NCI-H2081 (cell line): ENCODE measurements at regions not wholly inside any gene's neighbourhood (a gene's known extent, or its start where the extent isn't known, plus 50 kb on each side); places are given as distances from the start of the nearest gene placed in this dataset.

Experiments used
- DNase-seq, 2 experiments: peaks; one replicate each; lab custom pipeline; 2025; lab: John Stamatoyannopoulos, UW

DNA sequence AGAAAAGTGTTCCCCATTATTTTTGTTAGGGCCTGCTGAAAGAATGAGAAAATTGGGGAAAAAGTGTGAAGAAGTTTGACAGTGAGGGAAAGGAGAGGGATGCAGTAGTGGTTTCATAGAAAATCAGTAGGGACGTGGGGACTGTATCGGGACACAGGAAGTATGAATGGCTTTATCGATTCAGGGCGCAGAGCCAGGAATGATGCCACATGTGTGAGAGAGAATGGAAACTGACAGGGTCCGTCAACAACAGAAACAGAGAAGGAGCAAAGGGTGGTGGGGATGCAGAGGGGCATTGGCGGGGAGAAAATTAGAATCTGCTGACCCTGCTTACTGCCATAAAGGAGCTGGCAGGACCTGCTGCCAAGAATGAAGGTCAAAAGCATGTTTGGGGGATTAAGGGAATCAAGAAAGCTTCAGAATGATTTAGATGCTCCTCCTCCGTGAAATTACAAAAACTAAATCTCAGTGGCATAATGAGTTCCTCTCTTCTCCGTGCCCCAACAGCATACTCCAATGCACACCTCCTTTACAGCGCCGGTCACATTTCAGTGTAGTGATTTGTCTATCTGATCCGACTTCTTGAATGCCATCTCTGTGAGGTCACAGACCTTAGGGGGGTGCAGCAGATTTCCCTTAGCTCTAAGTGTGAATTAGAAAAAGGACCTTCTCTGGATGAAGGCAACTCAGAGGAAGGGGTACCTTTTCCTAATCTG is 92.6 kb downstream of the EMP1 start:
- no peak for DNase-seq

DNA sequence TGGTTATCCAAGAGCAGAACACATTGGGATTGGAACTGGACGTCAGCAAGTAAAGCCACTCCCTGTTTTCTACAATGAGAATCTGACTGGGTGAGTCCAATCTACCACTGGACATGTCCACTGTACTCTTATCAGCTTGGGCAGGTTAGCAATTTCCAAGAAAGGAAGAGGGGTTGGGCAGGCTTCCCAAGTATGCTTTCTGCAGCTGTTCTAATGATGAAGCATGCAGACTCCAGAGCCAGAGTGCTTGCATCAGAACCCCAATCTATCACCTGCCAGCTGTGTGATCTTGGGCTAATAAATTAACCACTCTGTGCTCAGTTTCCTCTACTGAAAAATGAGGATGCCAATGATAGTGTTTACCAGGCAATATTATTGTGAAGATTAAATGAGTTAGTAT is 92.0 kb downstream of the EMP1 start:
- DNase-seq = no peak

DNA sequence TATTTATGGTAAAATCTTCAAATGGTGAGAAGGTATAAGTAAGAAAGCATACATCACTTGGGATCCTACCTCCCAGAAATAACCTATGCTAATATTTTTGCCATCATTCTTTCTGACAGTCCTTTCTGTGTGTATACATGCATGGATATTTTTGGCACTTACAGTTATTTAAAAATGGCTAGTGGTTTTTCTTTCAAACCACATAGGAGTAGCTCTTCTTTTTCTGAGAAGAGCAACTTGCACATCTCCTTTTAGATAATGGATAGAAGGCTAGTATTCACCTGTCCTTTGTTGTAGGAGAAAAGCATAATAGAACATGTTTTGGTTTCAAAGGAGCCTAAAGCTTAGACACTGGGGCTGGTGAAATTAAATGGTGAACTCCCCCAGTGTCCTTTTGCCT is 87.3 kb downstream of the EMP1 start:
- no peak for DNase-seq

DNA sequence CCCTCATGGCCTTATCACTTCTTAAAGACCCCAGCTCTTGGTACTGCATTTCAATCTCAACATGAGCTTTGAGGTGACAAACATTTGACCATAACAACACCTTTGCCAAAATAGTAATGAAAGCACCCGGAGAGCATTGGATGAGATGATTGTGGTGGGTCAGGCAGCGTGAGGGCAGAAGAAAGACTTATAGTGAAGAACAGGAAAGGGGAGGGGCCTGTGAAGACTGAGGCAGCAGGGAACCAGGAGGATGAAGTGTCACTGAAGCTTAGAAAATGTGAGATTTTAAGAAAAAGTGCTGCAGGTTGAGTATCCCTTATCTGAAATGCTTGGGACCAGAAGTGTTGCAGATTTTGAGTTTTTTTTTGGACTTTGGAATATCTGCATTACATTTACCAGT is 86.3 kb downstream of the EMP1 start:
- no peak for DNase-seq

DNA sequence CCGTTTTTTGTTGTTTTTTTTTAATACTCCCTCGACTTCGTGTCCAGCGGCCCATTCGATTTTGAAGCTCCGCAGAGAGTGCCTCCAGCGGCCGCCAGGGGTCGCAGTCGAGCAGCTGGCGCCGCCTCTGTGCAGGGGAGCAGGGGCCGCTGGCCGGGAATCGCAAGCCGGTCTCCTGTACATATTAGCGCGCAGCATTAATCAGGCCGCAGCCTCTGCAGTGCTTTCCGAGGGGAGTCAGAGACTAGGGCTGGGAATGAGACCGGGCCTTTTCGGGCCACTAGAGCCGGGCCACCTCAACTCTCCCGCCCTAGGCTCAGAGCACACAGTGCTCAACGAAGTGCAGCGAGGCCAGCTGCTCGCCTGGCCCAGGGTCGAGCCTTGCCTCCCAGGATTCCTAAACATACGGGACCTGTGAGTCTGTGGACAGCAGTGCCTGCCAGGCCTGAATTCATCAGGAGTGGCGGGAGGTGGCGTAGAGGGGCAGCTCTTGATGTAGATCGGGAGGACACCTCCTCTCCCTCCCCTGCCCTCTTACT is 81.8 kb downstream of the EMP1 start:
- DNase-seq = peak; percentile 25 to 46

DNA sequence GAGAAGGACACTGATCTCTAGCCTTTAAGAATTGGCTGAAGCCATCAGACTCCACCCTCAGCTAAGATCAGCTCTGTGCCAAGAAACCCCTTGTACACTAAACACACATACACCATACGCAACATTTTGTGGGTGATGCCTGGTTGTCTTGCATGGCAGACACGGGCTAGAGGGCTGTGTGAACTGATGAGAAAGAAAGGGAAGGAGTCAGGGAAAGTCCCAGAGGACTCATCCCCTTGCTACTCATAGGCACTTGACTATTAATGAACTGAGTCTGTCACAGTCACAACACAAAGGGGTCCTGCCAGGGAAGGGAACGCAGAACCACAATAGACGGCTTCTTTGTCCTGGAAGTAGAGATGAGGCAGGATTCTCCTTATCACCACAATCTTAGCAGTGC is 80.8 kb downstream of the EMP1 start:
- DNase-seq = no peak

DNA sequence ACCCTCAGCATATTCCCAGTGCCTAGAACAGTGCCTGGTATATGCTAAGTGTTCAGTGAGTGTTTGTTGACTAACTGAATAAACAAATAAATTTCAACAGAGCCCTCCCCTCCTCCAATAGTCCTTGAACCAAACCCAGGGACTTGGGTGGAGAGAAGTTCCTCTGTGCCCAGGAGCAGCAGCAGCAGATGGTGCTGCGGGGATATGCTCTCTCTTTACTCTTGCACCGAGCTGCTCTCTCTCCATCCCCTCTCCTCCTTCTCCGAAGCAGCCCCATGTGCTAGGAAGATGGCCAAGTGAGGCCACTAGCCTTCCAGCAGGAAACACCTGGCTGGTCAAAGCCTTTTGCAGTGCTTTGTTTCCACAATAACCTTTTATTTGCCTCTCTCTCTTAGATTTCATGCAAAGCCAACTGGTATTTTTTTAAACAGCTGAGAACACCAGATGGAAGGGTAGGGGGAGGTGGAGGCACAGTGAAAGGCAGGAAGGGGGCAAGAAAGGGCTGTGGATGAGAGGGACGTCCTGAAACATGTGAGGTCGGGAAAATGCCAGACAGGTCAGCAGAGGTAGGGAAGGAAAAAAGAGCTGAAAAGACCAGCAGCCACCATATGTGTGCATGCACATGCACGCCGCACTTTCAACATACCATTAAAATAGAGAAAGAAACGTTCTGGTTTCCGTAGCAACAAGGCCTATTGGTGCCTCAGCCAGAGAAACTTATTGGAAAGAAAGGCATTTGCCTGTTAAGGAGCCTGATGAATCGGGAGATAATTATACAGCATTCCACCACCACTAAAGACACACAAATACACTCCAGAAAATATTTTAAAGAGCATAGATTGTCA is 78.9 kb downstream of the EMP1 start:
- DNase-seq = peak; percentile 11 to 53

DNA sequence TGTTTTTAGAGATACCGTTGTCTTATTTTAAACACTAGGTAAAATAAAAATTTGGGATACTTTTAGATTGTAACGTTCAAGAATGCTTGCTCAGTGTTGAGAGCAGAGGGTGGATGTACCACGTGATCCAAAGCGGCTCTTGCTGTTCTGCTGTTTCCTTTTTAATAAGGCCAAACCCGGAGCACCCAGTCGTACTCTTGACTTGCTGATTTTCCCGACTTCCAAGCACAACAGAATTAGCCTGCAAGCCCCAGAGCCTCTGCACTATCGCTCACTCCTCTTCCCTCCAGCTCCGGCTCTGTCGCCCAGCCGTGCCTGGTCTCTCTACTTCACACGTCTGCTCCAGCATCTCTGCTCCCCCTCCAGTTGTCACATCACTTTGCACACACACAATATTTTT is 77.3 kb downstream of the EMP1 start:
- no peak for DNase-seq

DNA sequence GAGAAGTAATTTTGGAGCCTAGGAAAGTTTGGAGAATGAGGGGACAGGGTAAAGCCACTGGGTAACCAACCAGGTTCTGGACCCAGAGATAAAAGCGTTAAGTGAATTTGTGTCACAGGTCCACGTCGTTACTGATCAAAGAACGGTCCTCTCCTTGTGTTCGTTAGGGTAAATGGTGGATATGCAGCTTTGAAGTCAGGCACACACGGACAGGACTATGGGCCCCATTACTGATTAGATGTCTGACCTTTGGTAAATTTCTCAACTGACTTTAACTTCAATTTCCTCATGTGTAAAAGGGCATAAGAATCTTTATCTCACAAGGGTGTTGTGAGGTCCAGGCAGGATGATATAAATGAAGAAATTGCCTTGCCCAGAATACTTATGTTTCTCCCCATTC is 76.6 kb downstream of the EMP1 start:
- DNase-seq = no peak

DNA sequence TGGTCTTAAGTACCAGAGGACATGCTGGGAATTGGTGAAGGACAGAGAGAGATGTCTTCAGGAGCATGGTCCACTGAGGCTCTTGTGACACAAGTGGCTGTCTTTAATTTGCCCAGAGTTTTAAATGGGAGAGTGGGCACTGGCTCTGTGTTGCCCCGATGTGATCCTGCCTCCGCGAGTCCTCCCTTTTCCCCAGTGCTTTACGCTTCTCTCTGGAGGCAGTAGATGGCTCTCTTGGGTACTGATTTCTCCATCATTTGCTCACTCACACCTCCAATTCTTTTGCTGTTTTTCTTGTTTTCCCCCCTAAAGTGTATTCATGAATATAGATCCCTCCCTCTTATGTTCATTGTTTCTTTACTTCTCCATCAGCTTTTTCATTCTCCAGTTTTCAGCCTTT is 74.3 kb downstream of the EMP1 start:
- no peak for DNase-seq
